A549 (cell line): ENCODE measurements at regions not wholly inside any gene's neighbourhood (a gene's known extent, or its start where the extent isn't known, plus 50 kb on each side); places are given as distances from the start of the nearest gene placed in this dataset.

Experiments
- CTCF ChIP-seq: fragments of >200 bp; sonication (Bioruptor Twin); formaldehyde crosslinking; IDR thresholded peaks from 3 replicates; pipeline ENCODE4 v1.5.1; 2016
- EP300 ChIP-seq, 2 experiments: fragments of >200 bp; sonication (Bioruptor Twin); formaldehyde crosslinking; IDR thresholded peaks; 2 replicates in 1 of 2; 3 replicates in 1 of 2; pipeline ENCODE4 v1.6.1; 2016 to 2017
- USF2 ChIP-seq: fragments of 450-650 bp; IDR thresholded peaks from 2 replicates; pipeline ENCODE4 v1.6.1; 2014; ENCODE audit warnings: antibody characterized with exemption

GRCh38 chr13:111047326-111047725, 67.8 kb upstream of the ARHGEF7 start:
- TF ChIP-seq EP300 (IDR thresholded peaks at IDR 0.05) = no peak
- TF ChIP-seq CTCF = no peak
- no peak for TF ChIP-seq USF2
